CD14-positive monocyte (primary cell): ENCODE measurements at regions not wholly inside any gene's neighbourhood (a gene's known extent, or its start where the extent isn't known, plus 50 kb on each side); places are given as distances from the start of the nearest gene placed in this dataset.

Experiments used
- DNase-seq, 3 donors: peaks; one replicate each; pipeline ENCODE4 v3.0.0-alpha.2; 2011 to 2022
- H2AFZ ChIP-seq: 2 replicates; pipeline ENCODE4 v1.6.0; 2012; ENCODE audit warnings: mild to moderate bottlenecking, low read depth, low read length, inconsistent platforms; ENCODE audit not compliant: insufficient read depth, poor library complexity, severe bottlenecking
- H3K27ac ChIP-seq, 2 donors: 1 replicate in 1 of 2; 2 replicates in 1 of 2; pipeline ENCODE4 v1.5.1; 2012 to 2013; ENCODE audit warnings: low read length in 2 of 2, control low read depth in 1 of 2, inconsistent platforms in 1 of 2, low read depth in 1 of 2, mild to moderate bottlenecking in 1 of 2
- H3K27me3 ChIP-seq, 2 donors: one replicate each; pipeline versions ENCODE4 v1.6.0 to v1.6.1; 2011 to 2013; ENCODE audit warnings: low read length in 2 of 2; ENCODE audit not compliant: control insufficient read depth in 2 of 2, insufficient read depth in 2 of 2
- H3K36me3 ChIP-seq, 2 donors: replicated peaks in 1 of 2; 1 replicate in 1 of 2; 2 replicates in 1 of 2; pipeline versions ENCODE4 v1.5.1 to v1.6.1; 2012 to 2013; ENCODE audit warnings: low read length in 2 of 2, control low read depth in 1 of 2, inconsistent platforms in 1 of 2, mild to moderate bottlenecking in 1 of 2; ENCODE audit not compliant: insufficient read depth in 2 of 2, control insufficient read depth in 1 of 2
- H3K4me1 ChIP-seq, 2 donors: 1 replicate in 1 of 2; 2 replicates in 1 of 2; pipeline versions ENCODE4 v1.5.1 to v1.6.1; 2012 to 2013; ENCODE audit warnings: low read length in 2 of 2, control low read depth in 1 of 2, inconsistent platforms in 1 of 2, mild to moderate bottlenecking in 1 of 2, moderate library complexity in 1 of 2; ENCODE audit not compliant: insufficient read depth in 2 of 2, control insufficient read depth in 1 of 2
- H3K4me2 ChIP-seq: replicated peaks from 2 replicates; pipeline ENCODE3; 2012; ENCODE audit warnings: low read length, moderate library complexity, mild to moderate bottlenecking; ENCODE audit not compliant: poor library complexity, severe bottlenecking; ENCODE audit errors: extremely low read depth
- H3K4me3 ChIP-seq, 3 experiments: fragments of 200-600 bp in 1 of 3; sonication (generic) in 1 of 3; replicated peaks in 1 of 3; 1 replicate in 2 of 3; 2 replicates in 1 of 3; pipeline ENCODE4 v1.5.1; 2011 to 2013; ENCODE audit warnings: low read length in 3 of 3, mild to moderate bottlenecking in 3 of 3, control low read depth in 2 of 3, low read depth in 2 of 3, inconsistent platforms in 1 of 3, moderate library complexity in 1 of 3
- H3K79me2 ChIP-seq: 2 replicates; pipeline ENCODE4 v1.6.0; 2012; ENCODE audit warnings: mild to moderate bottlenecking, control low read depth, inconsistent platforms, low read length, moderate library complexity; ENCODE audit not compliant: insufficient read depth
- H3K9ac ChIP-seq: 2 replicates; pipeline ENCODE4 v1.6.0; 2017; ENCODE audit warnings: low read length, mild to moderate bottlenecking; ENCODE audit not compliant: insufficient read depth, poor library complexity, severe bottlenecking
- H3K9me3 ChIP-seq, 2 donors: replicated peaks in 1 of 2; 1 replicate in 1 of 2; 2 replicates in 1 of 2; pipeline versions ENCODE4 v1.5.1 to v1.6.1; 2012 to 2013; ENCODE audit warnings: low read length in 2 of 2, control low read depth in 1 of 2; ENCODE audit not compliant: control insufficient read depth in 1 of 2, insufficient read depth in 1 of 2
- H4K20me1 ChIP-seq: 2 replicates; pipeline ENCODE4 v1.6.0; 2012; ENCODE audit warnings: mild to moderate bottlenecking, low read length, control low read depth, moderate library complexity; ENCODE audit not compliant: insufficient read depth
- H3K27ac Mint-ChIP-seq, 7 donors: one replicate each; pipeline ENCODE4 v1.8.0; 2020; ENCODE audit warnings: mild to moderate bottlenecking in 7 of 7, mixed read lengths in 7 of 7, moderate library complexity in 6 of 7, inconsistent platforms in 2 of 7
- H3K27me3 Mint-ChIP-seq, 3 donors: one replicate each; pipeline ENCODE4 v1.8.0; 2021 to 2022; ENCODE audit warnings: low read depth in 3 of 3, mild to moderate bottlenecking in 3 of 3, mixed read lengths in 3 of 3, moderate library complexity in 3 of 3, inconsistent platforms in 1 of 3
- H3K36me3 Mint-ChIP-seq, 2 donors: one replicate each; pipeline ENCODE4 v1.8.0; 2020; ENCODE audit warnings: mixed read lengths in 2 of 2, inconsistent platforms in 1 of 2, mild to moderate bottlenecking in 1 of 2
- H3K4me1 Mint-ChIP-seq: one replicate; pipeline ENCODE4 v1.8.0; 2020; ENCODE audit warnings: mild to moderate bottlenecking, mixed read lengths
- H3K4me3 Mint-ChIP-seq, 2 donors: one replicate each; pipeline ENCODE4 v1.8.0; 2020; ENCODE audit warnings: mild to moderate bottlenecking in 2 of 2, mixed read lengths in 2 of 2, moderate library complexity in 1 of 2
- H3K9me3 Mint-ChIP-seq, 7 donors: one replicate each; pipeline ENCODE4 v1.8.0; 2020 to 2022; ENCODE audit warnings: mixed read lengths in 7 of 7, mild to moderate bottlenecking in 6 of 7, moderate library complexity in 6 of 7, inconsistent platforms in 2 of 7
- WGBS: methylation state at CpG from one replicate; pipeline ENCODE4 v1.1.5; 2013; ENCODE audit warnings: missing lambda C conversion rate; ENCODE audit not compliant: insufficient coverage; 5-methylcytosine and 5-hydroxymethylcytosine counted together
- intact Hi-C, 2 donors: fragments of 100-400 bp; cut with micrococcal nuclease; formaldehyde crosslinking; loops; one replicate each; pipeline versions ENCODE4 v1.15.0 to v1.15.1; 2023
- TF ChIP-seq, protein P1 (sequence below): fragments of 200-600 bp; IDR thresholded peaks from one replicate; pipeline ENCODE4 v1.8.0; 2022; ENCODE audit warnings: antibody characterized with exemption, mild to moderate bottlenecking

DNA sequence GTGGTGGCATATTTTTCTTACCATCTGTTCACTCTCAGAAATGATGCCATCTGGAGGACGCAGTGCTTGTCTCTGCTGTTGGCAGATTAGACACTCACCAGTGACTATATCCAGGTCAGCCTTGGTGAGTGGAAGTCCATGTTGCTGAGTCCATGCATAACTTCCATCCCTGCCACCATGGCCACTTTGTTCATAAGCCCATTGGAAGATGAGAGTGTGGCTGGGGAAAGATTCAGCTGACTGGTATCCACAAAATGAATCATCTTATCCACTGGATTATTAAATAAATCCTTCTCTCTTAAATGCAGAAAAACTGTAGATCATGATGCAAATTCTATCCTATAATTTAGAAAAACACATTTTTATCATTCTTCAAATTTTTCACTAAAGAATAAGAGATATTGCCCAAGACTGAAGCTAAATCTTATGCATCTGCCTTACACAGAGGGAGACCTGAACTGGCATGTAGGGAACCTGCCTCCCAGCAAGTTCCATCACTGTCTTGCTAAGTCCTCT, 726.9 kb downstream of the TNS3 start:
- H3K4me1 Mint-ChIP-seq: no peaks in the 10 kb centered on the region
- no peak overlapping the region for H3K27ac ChIP-seq
- H3K4me3 Mint-ChIP-seq: no peak overlapping the region
- no peak for DNase-seq
- no peak overlapping the region for H3K9ac ChIP-seq
- H3K27ac Mint-ChIP-seq: no peak overlapping the region
- no peak overlapping the region for H3K4me2 ChIP-seq
- H3K4me1 ChIP-seq: no peaks in the 10 kb centered on the region
- H3K27me3 ChIP-seq: no peaks in the 10 kb centered on the region
- no CpG with 5 or more reads among the region's 1 CpG for WGBS
- H3K9me3 Mint-ChIP-seq: peaks cover 0 to 6% (median 4%) of the 10 kb centered on the region in 7 donors
- H4K20me1 ChIP-seq: no peaks in the 10 kb centered on the region
- H3K27me3 Mint-ChIP-seq: peaks cover 0 to 2% (median 0%) of the 10 kb centered on the region in 3 donors
- no peaks in the 10 kb centered on the region for H3K9me3 ChIP-seq
- intact Hi-C loops: no loop called here
- TF ChIP-seq, protein P1, sequence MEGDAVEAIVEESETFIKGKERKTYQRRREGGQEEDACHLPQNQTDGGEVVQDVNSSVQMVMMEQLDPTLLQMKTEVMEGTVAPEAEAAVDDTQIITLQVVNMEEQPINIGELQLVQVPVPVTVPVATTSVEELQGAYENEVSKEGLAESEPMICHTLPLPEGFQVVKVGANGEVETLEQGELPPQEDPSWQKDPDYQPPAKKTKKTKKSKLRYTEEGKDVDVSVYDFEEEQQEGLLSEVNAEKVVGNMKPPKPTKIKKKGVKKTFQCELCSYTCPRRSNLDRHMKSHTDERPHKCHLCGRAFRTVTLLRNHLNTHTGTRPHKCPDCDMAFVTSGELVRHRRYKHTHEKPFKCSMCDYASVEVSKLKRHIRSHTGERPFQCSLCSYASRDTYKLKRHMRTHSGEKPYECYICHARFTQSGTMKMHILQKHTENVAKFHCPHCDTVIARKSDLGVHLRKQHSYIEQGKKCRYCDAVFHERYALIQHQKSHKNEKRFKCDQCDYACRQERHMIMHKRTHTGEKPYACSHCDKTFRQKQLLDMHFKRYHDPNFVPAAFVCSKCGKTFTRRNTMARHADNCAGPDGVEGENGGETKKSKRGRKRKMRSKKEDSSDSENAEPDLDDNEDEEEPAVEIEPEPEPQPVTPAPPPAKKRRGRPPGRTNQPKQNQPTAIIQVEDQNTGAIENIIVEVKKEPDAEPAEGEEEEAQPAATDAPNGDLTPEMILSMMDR: no peak
- H3K36me3 ChIP-seq: no peaks in the 10 kb centered on the region
- no peak overlapping the region for H2AFZ ChIP-seq
- no peaks in the 10 kb centered on the region for H3K79me2 ChIP-seq
- no peaks in the 10 kb centered on the region for H3K36me3 Mint-ChIP-seq
- no peak overlapping the region for H3K4me3 ChIP-seq

DNA sequence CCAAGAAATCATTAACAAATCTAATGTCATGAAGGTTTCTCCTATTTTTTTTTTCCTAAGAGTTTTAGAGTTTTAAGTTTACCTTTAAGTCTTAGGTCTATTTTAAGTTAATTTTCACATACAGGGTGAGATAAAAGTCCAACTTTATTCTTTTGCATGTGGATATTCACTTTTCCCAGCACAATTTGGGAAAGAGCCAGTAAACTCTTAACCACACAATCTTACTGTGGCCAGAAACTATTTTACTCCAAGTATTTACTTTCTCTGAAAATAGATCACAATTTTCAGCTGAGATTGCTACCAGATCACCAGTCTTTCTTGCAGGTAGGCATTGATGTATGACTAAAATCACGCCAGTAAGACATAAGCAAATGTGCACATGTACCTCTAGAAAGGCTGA, 728.5 kb downstream of the TNS3 start:
- Histone ChIP-seq H3K27me3 (no peaks in the 10 kb centered on the region), H3K9ac (no peak overlapping the region), H4K20me1 (no peaks in the 10 kb centered on the region), H3K27ac (no peak overlapping the region), H3K36me3 (no peaks in the 10 kb centered on the region), H2AFZ (no peak overlapping the region), H3K4me3 (no peak overlapping the region), H3K9me3 (no peaks in the 10 kb centered on the region), H3K4me1 (no peaks in the 10 kb centered on the region), H3K79me2 (no peaks in the 10 kb centered on the region), H3K4me2 (no peak overlapping the region)
- Mint-ChIP-seq H3K27ac (no peak overlapping the region), H3K4me1 (no peaks in the 10 kb centered on the region), H3K27me3 (peaks cover 0 to 2% (median 0%) of the 10 kb centered on the region in 3 donors), H3K9me3 (peaks cover 0 to 6% (median under 1%) of the 10 kb centered on the region in 7 donors), H3K4me3 (no peak overlapping the region), H3K36me3 (no peaks in the 10 kb centered on the region)
- 80% methylated on average over 1 of the region's 1 CpG for WGBS
- intact Hi-C loops: no loop called here
- no peak for DNase-seq
- TF ChIP-seq, protein P1: no peak
